HEK293 (cell line): ENCODE measurements at regions not wholly inside any gene's neighbourhood (a gene's known extent, or its start where the extent isn't known, plus 50 kb on each side); places are given as distances from the start of the nearest gene placed in this dataset.
A peak's percentile ranks its signal among the peaks of the same experiment; 100 is the strongest.

ENCODE experiments used
- CTCF ChIA-PET: fragments of 350-600 bp; formaldehyde crosslinking; extraction: SDS; loops from one replicate; lab custom pipeline; 2021; ENCODE audit warnings: antibody characterized with exemption; lab: Yijun Ruan, JAX
- POLR2A ChIA-PET: fragments of 300-600 bp; formaldehyde crosslinking; extraction: SDS; loops from one replicate; lab custom pipeline; 2020; ENCODE audit warnings: antibody characterized with exemption, inconsistent platforms; lab: Yijun Ruan, JAX
- H3K27ac ChIP-seq: fragments of 200-500 bp; sonication (Bioruptor generic); 2 replicates; pipeline ENCODE4 v1.5.1; 2014; ENCODE audit warnings: low read depth, low read length, control low read depth, inconsistent platforms; ENCODE audit errors: extremely low read depth
- H3K36me3 ChIP-seq, 2 experiments: fragments of 200-500 bp in 1 of 2; sonication (Bioruptor generic) in 1 of 2; 1 replicate in 1 of 2; 2 replicates in 1 of 2; pipeline ENCODE4 v1.5.1; 2014 to 2017; ENCODE audit warnings: inconsistent platforms in 2 of 2, low read length in 2 of 2; ENCODE audit not compliant: control insufficient read depth in 2 of 2, insufficient read depth in 1 of 2
- H3K4me1 ChIP-seq: fragments of 200-500 bp; sonication (Bioruptor generic); 2 replicates; pipeline ENCODE4 v1.5.1; 2014; ENCODE audit warnings: mild to moderate bottlenecking, low read length, inconsistent platforms; ENCODE audit not compliant: control insufficient read depth, insufficient read depth
- H3K4me3 ChIP-seq: 2 replicates; pipeline ENCODE4 v1.5.1; 2011; ENCODE audit warnings: low read depth, mild to moderate bottlenecking, control low read depth, low read length, moderate library complexity
- H3K9me3 ChIP-seq: fragments of 200-500 bp; sonication (Bioruptor generic); 2 replicates; pipeline ENCODE4 v1.5.1; 2014; ENCODE audit warnings: low read depth, low read length, inconsistent platforms; ENCODE audit not compliant: control insufficient read depth, insufficient read depth
- GLIS1 ChIP-seq: fragments of 450-650 bp; formaldehyde crosslinking; IDR thresholded peaks from 2 replicates; pipeline ENCODE4 v1.5.1; 2016; ENCODE audit warnings: missing biosample characterization, missing genetic modification characterization
- MYNN ChIP-seq: fragments of 450-650 bp; formaldehyde crosslinking; IDR thresholded peaks from 2 replicates; pipeline ENCODE4 v1.5.1; 2016; ENCODE audit warnings: missing biosample characterization, missing genetic modification characterization, borderline replicate concordance
- MZF1 ChIP-seq: fragments of 450-650 bp; formaldehyde crosslinking; IDR thresholded peaks from 2 replicates; pipeline ENCODE4 v1.5.1; 2017; ENCODE audit warnings: missing biosample characterization, missing genetic modification characterization, borderline replicate concordance
- SALL2 ChIP-seq: fragments of 450-650 bp; formaldehyde crosslinking; IDR thresholded peaks from 2 replicates; pipeline ENCODE4 v1.5.0; 2017; ENCODE audit warnings: missing biosample characterization, mild to moderate bottlenecking, missing genetic modification characterization, borderline replicate concordance
- SP3 ChIP-seq: fragments of 450-650 bp; formaldehyde crosslinking; IDR thresholded peaks from 2 replicates; pipeline ENCODE4 v1.5.1; 2016; ENCODE audit warnings: missing biosample characterization, missing genetic modification characterization
- ZNF184 ChIP-seq: fragments of 450-650 bp; IDR thresholded peaks from 2 replicates; pipeline ENCODE4 v1.5.1; 2018; ENCODE audit warnings: missing biosample characterization, mild to moderate bottlenecking, missing genetic modification characterization
- ZNF404 ChIP-seq: fragments of 450-650 bp; formaldehyde crosslinking; IDR thresholded peaks from 2 replicates; pipeline ENCODE4 v1.5.1; 2017; ENCODE audit warnings: missing biosample characterization, missing genetic modification characterization
- ZNF610 ChIP-seq: fragments of 450-650 bp; formaldehyde crosslinking; IDR thresholded peaks from 2 replicates; pipeline ENCODE4 v1.5.1; 2016; ENCODE audit warnings: missing biosample characterization, missing genetic modification characterization, borderline replicate concordance
- ZNF621 ChIP-seq: fragments of 450-650 bp; formaldehyde crosslinking; IDR thresholded peaks from 2 replicates; pipeline ENCODE4 v1.5.1; 2017; ENCODE audit warnings: missing biosample characterization, missing genetic modification characterization
- ZNF654 ChIP-seq: fragments of 450-650 bp; formaldehyde crosslinking; IDR thresholded peaks from 2 replicates; pipeline ENCODE4 v1.5.1; 2016; ENCODE audit warnings: low read depth, missing biosample characterization, missing genetic modification characterization
- ZNF664 ChIP-seq: fragments of 450-650 bp; formaldehyde crosslinking; IDR thresholded peaks from 2 replicates; pipeline ENCODE4 v1.5.1; 2016; ENCODE audit warnings: missing biosample characterization, missing genetic modification characterization
- ZNF677 ChIP-seq: fragments of 450-650 bp; IDR thresholded peaks from 2 replicates; pipeline ENCODE4 v1.5.0; 2018; ENCODE audit warnings: missing biosample characterization, mild to moderate bottlenecking, missing genetic modification characterization, moderate library complexity
- ZNF701 ChIP-seq: fragments of 450-650 bp; formaldehyde crosslinking; IDR thresholded peaks from 2 replicates; pipeline ENCODE4 v1.5.1; 2016; ENCODE audit warnings: missing biosample characterization, missing genetic modification characterization
- ZNF776 ChIP-seq: fragments of 450-650 bp; formaldehyde crosslinking; IDR thresholded peaks from 2 replicates; pipeline ENCODE4 v1.5.0; 2017; ENCODE audit warnings: missing biosample characterization, missing genetic modification characterization, borderline replicate concordance
- TF ChIP-seq, protein P1 (sequence below): fragments of 450-650 bp; formaldehyde crosslinking; IDR thresholded peaks from 2 replicates; pipeline ENCODE4 v1.5.1; 2016; ENCODE audit warnings: missing biosample characterization, missing genetic modification characterization
- TF ChIP-seq, protein P2 (sequence below): fragments of 450-650 bp; formaldehyde crosslinking; IDR thresholded peaks from 2 replicates; pipeline ENCODE4 v1.5.1; 2016; ENCODE audit warnings: missing biosample characterization, missing genetic modification characterization
- TF ChIP-seq, protein P3 (sequence below): fragments of 450-650 bp; formaldehyde crosslinking; IDR thresholded peaks from 2 replicates; pipeline ENCODE4 v1.5.1; 2016; ENCODE audit warnings: missing biosample characterization, missing genetic modification characterization
- TF ChIP-seq, protein P4 (sequence below): fragments of 450-650 bp; formaldehyde crosslinking; IDR thresholded peaks from 2 replicates; pipeline ENCODE4 v1.5.1; 2016; ENCODE audit warnings: missing biosample characterization, missing genetic modification characterization, borderline replicate concordance
- TF ChIP-seq, protein P5 (sequence below): fragments of 450-650 bp; formaldehyde crosslinking; IDR thresholded peaks from 2 replicates; pipeline ENCODE4 v1.5.1; 2017; ENCODE audit warnings: missing biosample characterization, missing genetic modification characterization

DNA sequence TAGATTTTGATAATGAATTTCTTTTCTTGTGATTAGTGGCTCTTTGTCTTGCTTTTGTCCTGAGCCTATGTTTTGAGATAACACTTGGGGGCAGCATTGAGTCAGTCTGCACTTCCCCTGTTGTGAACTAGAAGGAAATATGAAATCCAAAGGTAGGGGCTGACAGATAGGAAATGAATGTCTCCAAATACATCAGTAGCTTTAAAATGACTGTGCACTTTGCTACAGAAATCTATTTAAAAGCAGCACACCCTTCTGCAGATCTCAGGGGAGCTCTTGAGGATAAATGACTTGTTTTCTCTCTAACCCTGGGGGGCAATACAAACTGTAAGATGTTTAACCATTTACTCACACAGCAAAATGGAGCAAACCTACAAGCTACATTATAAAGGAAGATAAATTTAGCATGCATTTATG, 176.0 kb upstream of the MYO3A start:
- no peaks in the 10 kb centered on the region for H3K9me3 ChIP-seq
- no peak overlapping the region for H3K4me3 ChIP-seq
- TF ChIP-seq ZNF664 = no peak
- TF ChIP-seq, protein P1, sequence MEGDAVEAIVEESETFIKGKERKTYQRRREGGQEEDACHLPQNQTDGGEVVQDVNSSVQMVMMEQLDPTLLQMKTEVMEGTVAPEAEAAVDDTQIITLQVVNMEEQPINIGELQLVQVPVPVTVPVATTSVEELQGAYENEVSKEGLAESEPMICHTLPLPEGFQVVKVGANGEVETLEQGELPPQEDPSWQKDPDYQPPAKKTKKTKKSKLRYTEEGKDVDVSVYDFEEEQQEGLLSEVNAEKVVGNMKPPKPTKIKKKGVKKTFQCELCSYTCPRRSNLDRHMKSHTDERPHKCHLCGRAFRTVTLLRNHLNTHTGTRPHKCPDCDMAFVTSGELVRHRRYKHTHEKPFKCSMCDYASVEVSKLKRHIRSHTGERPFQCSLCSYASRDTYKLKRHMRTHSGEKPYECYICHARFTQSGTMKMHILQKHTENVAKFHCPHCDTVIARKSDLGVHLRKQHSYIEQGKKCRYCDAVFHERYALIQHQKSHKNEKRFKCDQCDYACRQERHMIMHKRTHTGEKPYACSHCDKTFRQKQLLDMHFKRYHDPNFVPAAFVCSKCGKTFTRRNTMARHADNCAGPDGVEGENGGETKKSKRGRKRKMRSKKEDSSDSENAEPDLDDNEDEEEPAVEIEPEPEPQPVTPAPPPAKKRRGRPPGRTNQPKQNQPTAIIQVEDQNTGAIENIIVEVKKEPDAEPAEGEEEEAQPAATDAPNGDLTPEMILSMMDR (tag by site-specific recombination) = peak; percentile 42
- peak; percentile 75 for TF ChIP-seq ZNF654 (tag by site-specific recombination)
- TF ChIP-seq, protein P2, sequence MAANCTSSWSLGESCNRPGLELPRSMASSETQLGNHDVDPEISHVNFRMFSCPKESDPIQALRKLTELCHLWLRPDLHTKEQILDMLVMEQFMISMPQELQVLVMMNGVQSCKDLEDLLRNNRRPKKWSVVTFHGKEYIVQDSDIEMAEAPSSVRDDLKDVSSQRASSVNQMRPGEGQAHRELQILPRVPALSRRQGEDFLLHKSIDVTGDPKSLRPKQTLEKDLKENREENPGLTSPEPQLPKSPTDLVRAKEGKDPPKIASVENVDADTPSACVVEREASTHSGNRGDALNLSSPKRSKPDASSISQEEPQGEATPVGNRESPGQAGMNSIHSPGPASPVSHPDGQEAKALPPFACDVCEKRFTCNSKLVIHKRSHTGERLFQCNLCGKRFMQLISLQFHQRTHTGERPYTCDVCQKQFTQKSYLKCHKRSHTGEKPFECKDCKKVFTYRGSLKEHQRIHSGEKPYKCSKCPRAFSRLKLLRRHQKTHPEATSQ (tag by site-specific recombination) = no peak
- no peak for TF ChIP-seq ZNF404 (tag by site-specific recombination)
- peak; percentile 80 for TF ChIP-seq GLIS1 (tag by site-specific recombination)
- TF ChIP-seq ZNF610 (tag by site-specific recombination) = no peak
- no peak for TF ChIP-seq SP3 (tag by site-specific recombination)
- no peak for TF ChIP-seq ZNF184
- no peak for TF ChIP-seq ZNF776 (tag by site-specific recombination)
- H3K27ac ChIP-seq = no peak overlapping the region
- CTCF ChIA-PET = interaction anchor here (0.6 to 2.8 kb wide), 40 partner anchors 10 to 1808 kb away, joined by 3 to 32 read pairs (median 4); no protein-coding TSS in a partner anchor
- H3K36me3 ChIP-seq = no peaks in the 10 kb centered on the region
- no peaks in the 10 kb centered on the region for H3K4me1 ChIP-seq
- POLR2A ChIA-PET = no interaction called here

- no peaks in the 10 kb centered on the region for H3K9me3 ChIP-seq
- CTCF ChIA-PET = interaction anchor here (0.6 to 2.8 kb wide), 35 partner anchors 11 to 1808 kb away, joined by 3 to 32 read pairs (median 4); no protein-coding TSS in a partner anchor
- POLR2A ChIA-PET = no interaction called here
- H3K27ac ChIP-seq = no peak overlapping the region
- H3K36me3 ChIP-seq = no peaks in the 10 kb centered on the region
- H3K4me3 ChIP-seq = no peak overlapping the region
- TF ChIP-seq ZNF664 = no peak
- TF ChIP-seq ZNF621 (tag by site-specific recombination) = no peak
- TF ChIP-seq, protein P3, sequence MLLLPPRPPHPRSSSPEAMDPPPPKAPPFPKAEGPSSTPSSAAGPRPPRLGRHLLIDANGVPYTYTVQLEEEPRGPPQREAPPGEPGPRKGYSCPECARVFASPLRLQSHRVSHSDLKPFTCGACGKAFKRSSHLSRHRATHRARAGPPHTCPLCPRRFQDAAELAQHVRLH (tag by site-specific recombination) = no peak
- no peak for TF ChIP-seq ZNF701 (tag by site-specific recombination)
- TF ChIP-seq MZF1 (tag by site-specific recombination) = no peak
- TF ChIP-seq, protein P4, sequence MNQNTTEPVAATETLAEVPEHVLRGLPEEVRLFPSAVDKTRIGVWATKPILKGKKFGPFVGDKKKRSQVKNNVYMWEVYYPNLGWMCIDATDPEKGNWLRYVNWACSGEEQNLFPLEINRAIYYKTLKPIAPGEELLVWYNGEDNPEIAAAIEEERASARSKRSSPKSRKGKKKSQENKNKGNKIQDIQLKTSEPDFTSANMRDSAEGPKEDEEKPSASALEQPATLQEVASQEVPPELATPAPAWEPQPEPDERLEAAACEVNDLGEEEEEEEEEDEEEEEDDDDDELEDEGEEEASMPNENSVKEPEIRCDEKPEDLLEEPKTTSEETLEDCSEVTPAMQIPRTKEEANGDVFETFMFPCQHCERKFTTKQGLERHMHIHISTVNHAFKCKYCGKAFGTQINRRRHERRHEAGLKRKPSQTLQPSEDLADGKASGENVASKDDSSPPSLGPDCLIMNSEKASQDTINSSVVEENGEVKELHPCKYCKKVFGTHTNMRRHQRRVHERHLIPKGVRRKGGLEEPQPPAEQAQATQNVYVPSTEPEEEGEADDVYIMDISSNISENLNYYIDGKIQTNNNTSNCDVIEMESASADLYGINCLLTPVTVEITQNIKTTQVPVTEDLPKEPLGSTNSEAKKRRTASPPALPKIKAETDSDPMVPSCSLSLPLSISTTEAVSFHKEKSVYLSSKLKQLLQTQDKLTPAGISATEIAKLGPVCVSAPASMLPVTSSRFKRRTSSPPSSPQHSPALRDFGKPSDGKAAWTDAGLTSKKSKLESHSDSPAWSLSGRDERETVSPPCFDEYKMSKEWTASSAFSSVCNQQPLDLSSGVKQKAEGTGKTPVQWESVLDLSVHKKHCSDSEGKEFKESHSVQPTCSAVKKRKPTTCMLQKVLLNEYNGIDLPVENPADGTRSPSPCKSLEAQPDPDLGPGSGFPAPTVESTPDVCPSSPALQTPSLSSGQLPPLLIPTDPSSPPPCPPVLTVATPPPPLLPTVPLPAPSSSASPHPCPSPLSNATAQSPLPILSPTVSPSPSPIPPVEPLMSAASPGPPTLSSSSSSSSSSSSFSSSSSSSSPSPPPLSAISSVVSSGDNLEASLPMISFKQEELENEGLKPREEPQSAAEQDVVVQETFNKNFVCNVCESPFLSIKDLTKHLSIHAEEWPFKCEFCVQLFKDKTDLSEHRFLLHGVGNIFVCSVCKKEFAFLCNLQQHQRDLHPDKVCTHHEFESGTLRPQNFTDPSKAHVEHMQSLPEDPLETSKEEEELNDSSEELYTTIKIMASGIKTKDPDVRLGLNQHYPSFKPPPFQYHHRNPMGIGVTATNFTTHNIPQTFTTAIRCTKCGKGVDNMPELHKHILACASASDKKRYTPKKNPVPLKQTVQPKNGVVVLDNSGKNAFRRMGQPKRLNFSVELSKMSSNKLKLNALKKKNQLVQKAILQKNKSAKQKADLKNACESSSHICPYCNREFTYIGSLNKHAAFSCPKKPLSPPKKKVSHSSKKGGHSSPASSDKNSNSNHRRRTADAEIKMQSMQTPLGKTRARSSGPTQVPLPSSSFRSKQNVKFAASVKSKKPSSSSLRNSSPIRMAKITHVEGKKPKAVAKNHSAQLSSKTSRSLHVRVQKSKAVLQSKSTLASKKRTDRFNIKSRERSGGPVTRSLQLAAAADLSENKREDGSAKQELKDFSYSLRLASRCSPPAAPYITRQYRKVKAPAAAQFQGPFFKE (tag by site-specific recombination) = no peak
- TF ChIP-seq MYNN = no peak
- no peak for TF ChIP-seq ZNF677 (tag by site-specific recombination)
- no peak for TF ChIP-seq SALL2
- TF ChIP-seq, protein P5, sequence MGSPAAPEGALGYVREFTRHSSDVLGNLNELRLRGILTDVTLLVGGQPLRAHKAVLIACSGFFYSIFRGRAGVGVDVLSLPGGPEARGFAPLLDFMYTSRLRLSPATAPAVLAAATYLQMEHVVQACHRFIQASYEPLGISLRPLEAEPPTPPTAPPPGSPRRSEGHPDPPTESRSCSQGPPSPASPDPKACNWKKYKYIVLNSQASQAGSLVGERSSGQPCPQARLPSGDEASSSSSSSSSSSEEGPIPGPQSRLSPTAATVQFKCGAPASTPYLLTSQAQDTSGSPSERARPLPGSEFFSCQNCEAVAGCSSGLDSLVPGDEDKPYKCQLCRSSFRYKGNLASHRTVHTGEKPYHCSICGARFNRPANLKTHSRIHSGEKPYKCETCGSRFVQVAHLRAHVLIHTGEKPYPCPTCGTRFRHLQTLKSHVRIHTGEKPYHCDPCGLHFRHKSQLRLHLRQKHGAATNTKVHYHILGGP (tag by site-specific recombination) = no peak
- H3K4me1 ChIP-seq = no peaks in the 10 kb centered on the region
Observed at GRCh38 chr10:25758511-25758910, 175.5 kb upstream of the MYO3A start.
